ENCODE measurements at regions not wholly inside any gene's neighbourhood (a gene's known extent, or its start where the extent isn't known, plus 50 kb on each side); places are given as distances from the start of the nearest gene placed in this dataset.
"Not testable (repeated sequence)": the region's sequence is repeated elsewhere in the genome, so short reads cannot be mapped to it uniquely, and the experiment has no call there.

- intact Hi-C loops (cut with DNase I), result no loop called here
Observed at GRCh38 chr14:55764784-55765183, 184.8 kb downstream of the KTN1 start.

GRCh38 chr14:55766071-55766470 lies 186.1 kb downstream of the KTN1 start:
- DNase-seq, result no peak
- intact Hi-C loops (cut with DNase I), result no loop called here

More at GRCh38 chr14:55764784-55765183, 184.8 kb downstream of the KTN1 start:
- no peak for DNase-seq

- no peak for DNase-seq
- intact Hi-C loops (cut with DNase I), result no loop called here
Observed at GRCh38 chr14:55767286-55767685, 187.3 kb downstream of the KTN1 start.

GRCh38 chr14:55769877-55770276 lies 189.9 kb downstream of the KTN1 start:
- DNase-seq, result no peak
- intact Hi-C loops (cut with DNase I), result no loop called here

GRCh38 chr14:55771242-55771981 lies 191.4 kb downstream of the KTN1 start:
- intact Hi-C loops (cut with DNase I), result no loop called here
- DNase-seq, result no peak

GRCh38 chr14:55772486-55772885 lies 192.5 kb downstream of the KTN1 start:
- no peak for DNase-seq
- intact Hi-C loops (cut with DNase I), result no loop called here

GRCh38 chr14:55773312-55773711 lies 193.3 kb downstream of the KTN1 start:
- intact Hi-C loops (cut with DNase I), result no loop called here
- no peak for DNase-seq

GRCh38 chr14:55773984-55774545 lies 194.1 kb downstream of the KTN1 start:
- DNase-seq, result no peak
- intact Hi-C loops (cut with DNase I), result no loop called here

- DNase-seq, result no peak
- intact Hi-C loops (cut with DNase I), result no loop called here
Observed at GRCh38 chr14:55777877-55778276, 197.9 kb downstream of the KTN1 start.

GRCh38 chr14:55780156-55780946 lies 200.3 kb downstream of the KTN1 start:
- no peak for DNase-seq
- intact Hi-C loops (cut with DNase I), result no loop called here

- intact Hi-C loops (cut with DNase I), result no loop called here
- DNase-seq, result no peak
Observed at GRCh38 chr14:55781046-55781445, 201.0 kb downstream of the KTN1 start.

GRCh38 chr14:55782166-55782565 lies 202.2 kb downstream of the KTN1 start:
- intact Hi-C loops (cut with DNase I), result no loop called here
- DNase-seq, result no peak

- intact Hi-C loops (cut with DNase I), result no loop called here
Observed at GRCh38 chr14:55789406-55789805, 209.4 kb downstream of the KTN1 start.

GRCh38 chr14:55794655-55795595 lies 214.9 kb downstream of the KTN1 start:
- intact Hi-C loops (cut with DNase I), result no loop called here

More at GRCh38 chr14:55789406-55789805, 209.4 kb downstream of the KTN1 start:
- no peak for DNase-seq

GRCh38 chr14:55796513-55796912 lies 216.5 kb downstream of the KTN1 start:
- DNase-seq; intact Hi-C loops (cut with DNase I): not testable (repeated sequence)

More at GRCh38 chr14:55794655-55795595, 214.9 kb downstream of the KTN1 start:
- no peak for DNase-seq

GRCh38 chr14:55798406-55798805 lies 218.4 kb downstream of the KTN1 start:
- intact Hi-C loops (cut with DNase I), result no loop called here
- DNase-seq, result no peak

GRCh38 chr14:55799508-55800095 lies 219.6 kb downstream of the KTN1 start:
- intact Hi-C loops (cut with DNase I), result no loop called here
- DNase-seq, result no peak

- DNase-seq, result no peak
Observed at GRCh38 chr14:55800156-55800785, 220.3 kb downstream of the KTN1 start.

More at GRCh38 chr14:55800156-55800785, 220.3 kb downstream of the KTN1 start:
- intact Hi-C loops (cut with DNase I), result no loop called here

Measured in head of caudate nucleus (tissue), 42 donors.